ENCODE measurements at regions not wholly inside any gene's neighbourhood (a gene's known extent, or its start where the extent isn't known, plus 50 kb on each side); places are given as distances from the start of the nearest gene placed in this dataset.
A peak's percentile ranks its signal among the peaks of the same experiment; 100 is the strongest.

DNA sequence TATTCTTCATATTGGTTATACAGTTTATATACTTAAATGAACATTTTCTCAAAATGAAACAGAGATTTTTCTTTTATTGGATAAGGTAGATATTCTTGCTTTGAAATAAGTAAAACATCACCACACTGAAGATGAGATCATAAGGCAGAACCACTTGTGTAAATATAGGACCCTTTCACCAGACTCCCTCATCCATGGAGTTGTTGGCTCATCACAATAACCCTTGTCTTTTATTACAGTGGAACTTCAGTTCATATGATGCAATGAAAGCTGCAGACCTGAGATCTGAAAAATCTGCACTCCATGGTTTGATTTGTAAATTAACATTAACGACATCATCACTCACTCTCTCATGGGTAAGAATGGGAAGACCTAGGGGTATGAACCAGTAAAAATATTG is 51.9 kb upstream of the DBX2 start:
- no peak for DNase-seq (ENCODE audit: low read depth)

- DNase-seq (ENCODE audit: low read depth) = no peak
Measured at GRCh38 chr12:45105996-45106395, 55.1 kb upstream of the DBX2 start.

GRCh38 chr12:45112306-45112705 is 61.4 kb upstream of the DBX2 start:
- no peak for DNase-seq (ENCODE audit: low read depth)

DNA sequence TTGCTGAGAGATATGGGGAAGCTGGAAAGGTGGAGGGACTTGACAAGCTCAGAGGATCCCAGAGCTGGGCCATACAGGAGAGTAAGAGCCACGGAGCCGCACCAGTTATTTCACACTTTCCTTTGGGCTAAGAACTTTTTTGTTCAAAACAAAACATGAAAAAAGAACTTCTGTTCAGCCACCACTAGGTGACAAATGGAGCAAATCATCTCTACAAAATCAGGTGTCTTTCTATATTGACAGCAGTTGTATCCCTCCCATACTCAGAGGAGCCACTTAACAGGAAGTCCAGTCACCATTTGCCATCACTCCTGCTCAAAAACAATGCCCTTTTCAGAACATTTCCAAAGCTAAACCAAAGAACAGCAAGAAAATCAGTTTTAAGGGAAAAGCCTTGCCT is 70.3 kb upstream of the DBX2 start:
- no peak for DNase-seq (ENCODE audit: low read depth)

GRCh38 chr12:45122768-45123380 is 72.0 kb upstream of the DBX2 start:
- DNase-seq (ENCODE audit: low read depth) = peak; percentile 22

DNA sequence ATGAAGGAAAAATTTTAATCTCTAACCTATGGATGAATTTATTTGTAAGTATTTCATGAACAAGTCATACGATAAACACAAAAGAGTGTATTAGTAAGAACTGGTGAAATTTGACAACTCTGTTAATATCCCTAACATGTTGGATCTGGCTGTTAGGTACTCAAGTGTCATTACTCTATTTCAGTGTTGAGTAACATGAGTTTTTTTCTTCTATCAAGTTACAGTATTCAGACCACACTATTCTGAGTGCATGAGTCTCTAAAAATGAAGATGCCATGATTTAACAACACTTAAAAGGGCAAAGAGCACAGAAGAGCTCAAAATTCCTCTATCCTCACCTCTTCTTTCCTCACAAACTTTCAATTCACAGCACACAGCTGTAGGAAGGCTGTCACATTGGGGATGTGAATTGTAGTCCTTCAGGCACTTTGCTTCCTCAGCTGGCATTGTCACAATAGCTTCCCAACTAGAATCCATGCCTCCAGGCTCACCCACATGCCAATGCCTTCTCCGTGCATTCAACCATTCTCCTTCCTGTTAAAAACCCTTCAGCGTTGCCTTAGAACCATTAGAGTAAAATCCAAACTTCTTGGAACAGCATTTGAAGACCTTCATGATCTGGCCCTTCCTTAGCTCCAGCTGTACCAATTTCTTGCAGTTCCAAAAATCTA is 73.7 kb upstream of the DBX2 start:
- no peak for DNase-seq (ENCODE audit: low read depth)

DNA sequence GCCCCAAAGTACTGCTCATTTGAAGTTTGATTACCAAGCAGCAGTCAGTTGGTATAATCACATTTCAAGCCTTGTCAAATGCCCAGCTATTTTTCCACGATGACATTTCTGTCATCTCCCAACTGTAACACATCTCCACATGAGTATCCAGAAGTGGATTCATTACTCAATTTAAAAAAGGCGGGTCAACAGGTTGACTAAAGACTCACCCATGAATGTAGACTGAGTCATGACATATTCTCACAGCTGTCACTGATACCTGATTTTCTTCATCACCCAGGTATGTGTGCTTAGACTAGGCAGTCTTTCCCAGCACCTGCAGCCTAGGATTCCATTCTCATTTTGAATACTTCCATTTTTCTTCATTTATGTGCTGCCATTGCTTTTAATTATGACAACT is 75.1 kb upstream of the DBX2 start:
- DNase-seq (ENCODE audit: low read depth) = no peak

- DNase-seq (ENCODE audit: low read depth) = no peak
Measured at GRCh38 chr12:45128637-45129036, 77.7 kb upstream of the DBX2 start.

- peak; percentile 62 for DNase-seq (ENCODE audit: low read depth)
Measured at GRCh38 chr12:45130881-45131281, 80.0 kb upstream of the DBX2 start.

DNA sequence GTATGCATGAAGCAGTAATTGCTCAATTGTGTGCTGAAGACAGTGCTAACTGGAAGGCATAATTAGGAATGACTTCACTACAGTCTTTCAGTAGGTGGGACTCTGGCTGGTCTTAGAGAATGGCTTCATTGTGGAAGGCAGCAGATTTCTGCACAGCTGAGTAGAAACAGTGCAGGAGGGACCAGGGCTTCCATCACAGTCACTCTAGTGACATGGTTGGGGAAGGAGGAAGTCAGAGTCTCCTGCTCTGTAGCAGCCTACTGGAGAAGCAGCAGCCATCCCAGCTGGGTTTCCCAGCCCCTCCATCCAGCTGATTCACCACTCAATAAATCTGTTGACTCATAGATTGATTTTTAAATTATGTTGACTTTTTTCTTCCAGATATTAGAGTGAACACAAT is 80.6 kb upstream of the DBX2 start:
- DNase-seq (ENCODE audit: low read depth) = no peak

GRCh38 chr12:45138609-45139008 is 77.3 kb upstream of the ANO6 start:
- DNase-seq (ENCODE audit: low read depth) = no peak

DNA sequence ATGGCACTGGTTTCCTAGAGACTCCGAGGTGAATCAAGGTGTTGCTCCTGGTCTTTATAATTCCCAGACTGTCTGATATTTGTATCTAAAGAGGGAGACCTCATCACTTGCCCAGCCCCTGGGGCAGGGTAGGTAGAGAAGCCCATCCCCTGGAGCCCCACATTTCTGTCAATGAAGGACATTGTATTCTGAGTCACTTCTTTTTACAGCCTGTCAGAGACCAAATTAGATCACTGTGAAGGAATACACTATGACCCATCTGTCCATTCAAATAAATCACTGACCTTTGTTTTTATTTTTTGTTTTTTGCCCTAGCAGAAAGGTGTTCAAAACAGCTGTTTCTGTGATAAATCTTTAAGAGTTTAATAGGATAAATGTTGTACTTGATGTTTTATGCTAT is 67.9 kb upstream of the ANO6 start:
- no peak for DNase-seq (ENCODE audit: low read depth)

DNA sequence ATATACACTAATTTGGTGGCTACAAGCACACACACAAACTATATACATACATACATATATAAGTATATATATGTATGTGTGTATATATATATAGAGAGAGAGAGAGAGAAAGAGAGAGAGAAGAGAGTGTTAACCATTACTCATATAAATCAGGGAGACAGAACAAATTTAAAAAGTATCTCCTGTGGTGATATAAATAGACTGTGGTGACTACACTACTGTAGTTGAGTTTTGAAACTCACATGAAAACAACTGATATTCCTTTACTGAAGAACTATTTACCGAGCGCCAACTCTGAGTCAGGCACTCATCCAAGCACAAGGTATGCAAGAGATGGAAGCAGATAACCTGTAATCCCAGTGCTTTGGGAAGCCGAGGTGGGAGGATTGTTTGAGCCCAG is 67.3 kb upstream of the ANO6 start:
- DNase-seq (ENCODE audit: low read depth) = no peak

GRCh38 chr12:45165284-45165683 is 50.6 kb upstream of the ANO6 start:
- no peak for DNase-seq (ENCODE audit: low read depth)

- DNase-seq (ENCODE audit: low read depth) = peak; percentile 37
Measured at GRCh38 chr12:45166056-45166455, 49.8 kb upstream of the ANO6 start.

All from EH (cell line).